KMS-11 (cell line): ENCODE measurements at regions not wholly inside any gene's neighbourhood (a gene's known extent, or its start where the extent isn't known, plus 50 kb on each side); places are given as distances from the start of the nearest gene placed in this dataset.

ENCODE experiments used
- H2AFZ ChIP-seq: fragments of 200-600 bp; sonication (generic); 2 replicates; pipeline ENCODE4 v1.6.1; 2016; ENCODE audit warnings: antibody characterized with exemption, mixed run types, low read depth
- H3K27ac ChIP-seq: fragments of 200-600 bp; sonication (generic); 2 replicates; pipeline ENCODE4 v1.6.1; 2016; ENCODE audit warnings: mild to moderate bottlenecking, mixed run types
- H3K27me3 ChIP-seq: fragments of 200-600 bp; sonication (generic); 2 replicates; pipeline ENCODE4 v1.6.1; 2017; ENCODE audit warnings: mild to moderate bottlenecking, low read depth, mixed run types, moderate library complexity; ENCODE audit not compliant: insufficient read depth
- H3K36me3 ChIP-seq: fragments of 200-600 bp; sonication (generic); 2 replicates; pipeline ENCODE4 v1.6.1; 2017; ENCODE audit warnings: mild to moderate bottlenecking, mixed run types; ENCODE audit not compliant: insufficient read depth
- H3K4me1 ChIP-seq: fragments of 200-600 bp; sonication (generic); 2 replicates; pipeline ENCODE4 v1.6.1; 2016; ENCODE audit warnings: mild to moderate bottlenecking, low read depth, mixed run types; ENCODE audit not compliant: poor library complexity, severe bottlenecking
- H3K4me2 ChIP-seq: fragments of 200-600 bp; sonication (generic); 2 replicates; pipeline ENCODE4 v1.7.0; 2016; ENCODE audit warnings: mild to moderate bottlenecking, mixed run types
- H3K4me3 ChIP-seq: fragments of 200-600 bp; sonication (generic); IDR thresholded peaks from 2 replicates; pipeline ENCODE4 v1.6.1; 2017; ENCODE audit warnings: low read depth, low read length, mixed read lengths; ENCODE audit not compliant: insufficient read depth
- H3K79me2 ChIP-seq: fragments of 200-600 bp; sonication (generic); 2 replicates; pipeline ENCODE4 v1.6.1; 2016; ENCODE audit warnings: low read depth, mixed run types; ENCODE audit not compliant: insufficient read depth
- H3K9ac ChIP-seq: fragments of 200-600 bp; sonication (generic); 2 replicates; pipeline ENCODE4 v1.6.1; 2016; ENCODE audit warnings: mild to moderate bottlenecking, mixed run types
- H4K20me1 ChIP-seq: fragments of 200-600 bp; sonication (generic); 2 replicates; pipeline ENCODE4 v1.6.1; 2016; ENCODE audit warnings: mild to moderate bottlenecking, mixed run types; ENCODE audit not compliant: insufficient read depth
- TF ChIP-seq, protein P1 (sequence below): fragments of 200-600 bp; sonication (generic); conservative IDR thresholded peaks from 2 replicates; pipeline ENCODE4 v1.6.1; 2017; ENCODE audit warnings: low read depth, mild to moderate bottlenecking, antibody characterized with exemption, low read length, moderate library complexity, mixed read lengths

DNA sequence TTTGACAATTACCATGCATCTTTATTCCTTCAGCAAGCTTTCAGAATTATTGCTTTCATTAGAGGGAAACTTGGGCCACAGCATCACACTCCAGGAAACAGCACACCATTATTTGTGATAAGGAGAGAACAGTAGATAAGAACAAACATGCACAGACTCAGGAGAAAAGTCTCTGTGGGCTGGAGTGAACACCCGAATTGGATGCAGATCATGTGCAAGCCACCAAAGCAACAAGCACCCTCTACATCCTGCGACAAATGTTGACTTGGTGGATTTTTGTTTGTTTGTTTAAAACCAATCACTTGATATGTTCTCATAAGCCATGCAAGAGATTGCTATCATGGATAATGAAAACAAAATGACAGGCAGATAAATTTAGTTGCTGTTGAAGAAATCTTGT, 67.7 kb upstream of the ZFP64 start:
- Histone ChIP-seq H3K36me3 (no peaks in the 10 kb centered on the region), H3K27ac (no peak overlapping the region), H4K20me1 (no peaks in the 10 kb centered on the region), H3K79me2 (no peaks in the 10 kb centered on the region), H3K27me3 (no peaks in the 10 kb centered on the region), H3K9ac (no peak overlapping the region), H3K4me3 (no peak overlapping the region), H3K4me1 (no peaks in the 10 kb centered on the region), H2AFZ (no peak overlapping the region), H3K4me2 (no peak overlapping the region)
- TF ChIP-seq, protein P1, sequence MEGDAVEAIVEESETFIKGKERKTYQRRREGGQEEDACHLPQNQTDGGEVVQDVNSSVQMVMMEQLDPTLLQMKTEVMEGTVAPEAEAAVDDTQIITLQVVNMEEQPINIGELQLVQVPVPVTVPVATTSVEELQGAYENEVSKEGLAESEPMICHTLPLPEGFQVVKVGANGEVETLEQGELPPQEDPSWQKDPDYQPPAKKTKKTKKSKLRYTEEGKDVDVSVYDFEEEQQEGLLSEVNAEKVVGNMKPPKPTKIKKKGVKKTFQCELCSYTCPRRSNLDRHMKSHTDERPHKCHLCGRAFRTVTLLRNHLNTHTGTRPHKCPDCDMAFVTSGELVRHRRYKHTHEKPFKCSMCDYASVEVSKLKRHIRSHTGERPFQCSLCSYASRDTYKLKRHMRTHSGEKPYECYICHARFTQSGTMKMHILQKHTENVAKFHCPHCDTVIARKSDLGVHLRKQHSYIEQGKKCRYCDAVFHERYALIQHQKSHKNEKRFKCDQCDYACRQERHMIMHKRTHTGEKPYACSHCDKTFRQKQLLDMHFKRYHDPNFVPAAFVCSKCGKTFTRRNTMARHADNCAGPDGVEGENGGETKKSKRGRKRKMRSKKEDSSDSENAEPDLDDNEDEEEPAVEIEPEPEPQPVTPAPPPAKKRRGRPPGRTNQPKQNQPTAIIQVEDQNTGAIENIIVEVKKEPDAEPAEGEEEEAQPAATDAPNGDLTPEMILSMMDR: no peak

DNA sequence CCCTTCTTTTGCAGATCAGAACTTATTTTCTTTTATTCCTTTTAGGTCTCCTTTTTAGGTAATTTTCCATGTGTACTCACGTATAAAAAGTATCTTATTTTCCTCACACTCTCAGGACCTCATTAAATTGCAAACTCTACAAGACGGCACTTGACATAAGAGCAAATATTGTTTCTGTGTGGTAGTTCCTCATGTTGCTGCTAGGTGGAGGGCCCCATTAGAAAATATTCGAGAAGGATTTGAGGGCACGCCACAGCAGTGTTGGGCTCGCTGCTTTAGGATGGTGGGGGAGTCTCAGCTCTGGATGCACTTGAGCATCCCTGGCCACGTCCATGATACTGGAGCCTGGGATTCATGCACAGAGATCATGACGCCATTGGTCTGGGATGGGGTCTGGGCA, 64.9 kb upstream of the ZFP64 start:
- no peak overlapping the region for H3K27ac ChIP-seq
- H3K79me2 ChIP-seq: no peaks in the 10 kb centered on the region
- no peak overlapping the region for H3K4me3 ChIP-seq
- no peaks in the 10 kb centered on the region for H3K36me3 ChIP-seq
- H3K4me1 ChIP-seq: peaks cover 8% of the 10 kb centered on the region
- no peak overlapping the region for H2AFZ ChIP-seq
- no peak overlapping the region for H3K9ac ChIP-seq
- no peaks in the 10 kb centered on the region for H4K20me1 ChIP-seq
- H3K27me3 ChIP-seq: no peaks in the 10 kb centered on the region
- H3K4me2 ChIP-seq: no peak overlapping the region
- TF ChIP-seq, protein P1: no peak

DNA sequence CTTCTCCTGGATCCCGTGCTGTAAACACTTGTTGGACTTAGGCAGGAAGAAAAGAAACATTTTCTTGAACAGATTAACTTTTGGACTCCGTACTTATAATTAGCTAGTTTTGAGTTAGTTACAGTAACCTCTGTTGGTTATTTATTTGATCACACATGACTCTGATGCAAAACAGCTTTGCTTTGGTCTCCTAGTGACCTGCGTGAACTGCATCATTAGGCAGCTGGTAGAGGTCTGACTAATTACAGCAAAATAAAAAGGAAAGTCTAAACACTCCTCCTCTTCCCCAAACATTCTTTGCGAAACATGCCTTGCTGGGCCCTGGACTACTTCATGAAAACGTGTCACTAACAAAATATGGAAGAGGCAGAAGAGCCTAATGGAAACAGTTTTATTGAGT, 61.1 kb upstream of the ZFP64 start:
- Histone ChIP-seq H3K79me2 (no peaks in the 10 kb centered on the region), H3K27me3 (no peaks in the 10 kb centered on the region), H4K20me1 (no peaks in the 10 kb centered on the region), H3K27ac (no peak overlapping the region), H2AFZ (no peak overlapping the region), H3K4me1 (peaks cover 28% of the 10 kb centered on the region), H3K4me2 (no peak overlapping the region), H3K36me3 (no peaks in the 10 kb centered on the region), H3K9ac (no peak overlapping the region), H3K4me3 (no peak overlapping the region)
- TF ChIP-seq, protein P1: no peak

DNA sequence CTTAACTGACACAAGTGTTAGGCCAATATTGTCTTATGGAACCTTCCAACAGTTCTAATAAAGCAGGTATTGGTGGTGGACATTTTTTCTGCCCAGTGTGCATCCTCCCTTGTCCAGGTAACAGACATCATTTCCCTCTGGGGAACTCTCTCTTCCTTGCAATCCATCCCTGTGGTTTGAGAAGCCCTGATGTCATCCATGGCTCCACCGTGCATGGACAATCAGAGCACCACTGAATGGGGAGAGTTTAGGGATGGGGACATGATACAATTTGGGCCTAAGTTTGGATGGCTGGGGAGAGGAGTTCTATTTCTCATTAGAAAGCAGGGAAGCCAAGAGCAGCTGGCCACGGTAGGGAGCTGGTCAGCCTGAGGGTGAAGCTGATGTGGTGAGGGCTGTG, 60.2 kb upstream of the ZFP64 start:
- Histone ChIP-seq H3K4me3 (no peak overlapping the region), H2AFZ (peak overlapping the region; percentile 16; the same call in 1 of the 2 replicates), H3K4me2 (peak overlapping the region; percentile 81; the same call in 1 of the 2 replicates), H3K27ac (no peak overlapping the region), H3K9ac (no peak overlapping the region), H3K36me3 (no peaks in the 10 kb centered on the region), H4K20me1 (no peaks in the 10 kb centered on the region), H3K79me2 (no peaks in the 10 kb centered on the region), H3K27me3 (no peaks in the 10 kb centered on the region), H3K4me1 (peaks cover 28% of the 10 kb centered on the region)
- TF ChIP-seq, protein P1: no peak
